Hepatocyte (in vitro differentiated cells): ENCODE measurements at regions not wholly inside any gene's neighbourhood (a gene's known extent, or its start where the extent isn't known, plus 50 kb on each side); places are given as distances from the start of the nearest gene placed in this dataset.
"Not testable (repeated sequence)": the region's sequence is repeated elsewhere in the genome, so short reads cannot be mapped to it uniquely, and the experiment has no call there.

Experiments used
- DNase-seq: peaks from one replicate; pipeline ENCODE4 v3.0.0-alpha.2; 2016; ENCODE audit warnings: low spot score
- H2AFZ ChIP-seq: fragments of 200-600 bp; sonication (generic); 2 replicates; pipeline ENCODE4 v1.6.0; 2016; ENCODE audit warnings: antibody characterized with exemption, mild to moderate bottlenecking
- H3K27ac ChIP-seq: fragments of 200-600 bp; sonication (generic); 2 replicates; pipeline ENCODE4 v1.5.1; 2016; ENCODE audit warnings: mild to moderate bottlenecking
- H3K27me3 ChIP-seq: fragments of 200-600 bp; sonication (generic); 2 replicates; pipeline ENCODE4 v1.6.1; 2016
- H3K36me3 ChIP-seq: fragments of 200-600 bp; sonication (generic); replicated peaks from 2 replicates; pipeline ENCODE4 v1.5.1; 2016; ENCODE audit warnings: low read depth; ENCODE audit not compliant: insufficient read depth
- H3K4me1 ChIP-seq: fragments of 200-600 bp; sonication (generic); 2 replicates; pipeline ENCODE4 v1.5.1; 2016; ENCODE audit warnings: mild to moderate bottlenecking, moderate library complexity; ENCODE audit not compliant: insufficient read depth
- H3K4me2 ChIP-seq: fragments of 200-600 bp; sonication (generic); 2 replicates; pipeline ENCODE4 v1.6.0; 2016
- H3K4me3 ChIP-seq: fragments of 200-600 bp; sonication (generic); 2 replicates; pipeline ENCODE4 v1.5.1; 2016; ENCODE audit warnings: mild to moderate bottlenecking
- H3K79me2 ChIP-seq: fragments of 200-600 bp; sonication (generic); 2 replicates; pipeline ENCODE4 v1.6.0; 2017; ENCODE audit warnings: mild to moderate bottlenecking
- H3K9me2 ChIP-seq: fragments of 200-600 bp; sonication (generic); replicated peaks from 2 replicates; pipeline ENCODE4 v1.6.0; 2017; ENCODE audit warnings: mild to moderate bottlenecking; ENCODE audit not compliant: insufficient read depth
- H3K9me3 ChIP-seq: fragments of 200-600 bp; sonication (generic); 2 replicates; pipeline ENCODE4 v1.5.1; 2016; ENCODE audit warnings: low read depth, mild to moderate bottlenecking
- H4K20me1 ChIP-seq: fragments of 200-600 bp; sonication (generic); 2 replicates; pipeline ENCODE4 v1.6.0; 2016; ENCODE audit warnings: mild to moderate bottlenecking; ENCODE audit not compliant: insufficient read depth, poor library complexity, severe bottlenecking
- CTCF ChIP-seq: fragments of 200-600 bp; sonication (generic); IDR thresholded peaks from 2 replicates; pipeline ENCODE4 v1.5.1; 2016; ENCODE audit warnings: antibody characterized with exemption, mild to moderate bottlenecking; ENCODE audit not compliant: poor library complexity
- EZH2 ChIP-seq: fragments of 200-600 bp; sonication (generic); IDR thresholded peaks from 2 replicates; pipeline ENCODE4 v1.6.1; 2016; ENCODE audit warnings: antibody characterized with exemption, mild to moderate bottlenecking, borderline replicate concordance
- EZH2phosphoT487 ChIP-seq: fragments of 200-600 bp; sonication (generic); IDR thresholded peaks from one replicate; pipeline ENCODE4 v1.6.1; 2018; ENCODE audit warnings: antibody characterized with exemption, mild to moderate bottlenecking, low read depth, moderate library complexity; ENCODE audit not compliant: unreplicated experiment, severe bottlenecking
- WGBS: methylation state at CpG from one replicate; pipeline ENCODE4 v1.1.6; 2016; ENCODE audit warnings: low lambda C conversion rate; ENCODE audit errors: missing lambda C conversion rate; 5-methylcytosine and 5-hydroxymethylcytosine counted together

GRCh38 chr10:23927576-23928325 lies 281.2 kb upstream of the KIAA1217 start:
- no peaks in the 10 kb centered on the region for H3K36me3 ChIP-seq

DNA sequence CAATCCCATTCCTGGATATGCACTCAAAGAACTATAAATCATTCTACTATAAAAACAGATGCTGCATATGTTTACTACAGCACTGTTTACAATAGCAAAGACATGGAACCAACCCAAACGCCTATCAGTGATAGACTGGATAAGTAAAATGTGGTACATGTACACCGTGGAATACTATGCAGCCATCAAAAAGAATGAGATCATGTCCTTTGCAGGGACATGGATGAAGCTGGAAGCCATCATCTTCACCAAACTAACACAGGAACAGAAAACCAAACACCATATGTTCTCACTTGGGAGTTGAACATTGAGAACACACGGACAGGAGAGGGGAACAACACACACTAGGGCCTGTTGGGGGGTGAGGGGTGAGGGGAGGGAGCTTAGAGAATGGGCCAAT lies 274.9 kb upstream of the KIAA1217 start:
- not testable (repeated sequence) for H3K79me2 ChIP-seq, H3K4me2 ChIP-seq, H3K36me3 ChIP-seq, H3K27me3 ChIP-seq, H3K9me3 ChIP-seq, H3K9me2 ChIP-seq, DNase-seq, H2AFZ ChIP-seq, H3K4me1 ChIP-seq, H3K4me3 ChIP-seq, H4K20me1 ChIP-seq, H3K27ac ChIP-seq
- 89% methylated on average over 3 of the region's 3 CpGs for WGBS

More at GRCh38 chr10:23927576-23928325, 281.2 kb upstream of the KIAA1217 start:
- Histone ChIP-seq H3K9me2 (no peaks in the 10 kb centered on the region), H3K27me3 (no peaks in the 10 kb centered on the region), H2AFZ (no peak overlapping the region), H3K79me2 (no peaks in the 10 kb centered on the region), H3K4me2 (no peak overlapping the region), H3K4me3 (no peak overlapping the region), H3K4me1 (no peaks in the 10 kb centered on the region), H3K27ac (no peak overlapping the region), H3K9me3 (no peaks in the 10 kb centered on the region), H4K20me1 (no peaks in the 10 kb centered on the region)
- no peak for TF ChIP-seq EZH2phosphoT487
- TF ChIP-seq EZH2 = no peak
- no peak for TF ChIP-seq CTCF
- 78% methylated on average over 8 of the region's 8 CpGs for WGBS
- DNase-seq = no peak

- Histone ChIP-seq H3K9me3 (no peaks in the 10 kb centered on the region), H3K4me2 (no peak overlapping the region), H3K4me3 (no peak overlapping the region), H2AFZ (no peak overlapping the region), H3K27me3 (no peaks in the 10 kb centered on the region), H3K27ac (no peak overlapping the region), H3K36me3 (no peaks in the 10 kb centered on the region), H3K79me2 (no peaks in the 10 kb centered on the region), H3K4me1 (no peaks in the 10 kb centered on the region), H4K20me1 (no peaks in the 10 kb centered on the region), H3K9me2 (no peaks in the 10 kb centered on the region)
- 83% methylated on average over 2 of the region's 2 CpGs for WGBS
- no peak for TF ChIP-seq EZH2phosphoT487
- no peak for DNase-seq
Observed at GRCh38 chr10:23945845-23946244, 263.1 kb upstream of the KIAA1217 start.

- H3K27ac ChIP-seq = no peak overlapping the region
- no peaks in the 10 kb centered on the region for H3K9me2 ChIP-seq
- H3K79me2 ChIP-seq = no peaks in the 10 kb centered on the region
- H3K36me3 ChIP-seq = no peaks in the 10 kb centered on the region
- no peaks in the 10 kb centered on the region for H4K20me1 ChIP-seq
- TF ChIP-seq EZH2phosphoT487 (no peak), EZH2 (no peak), CTCF (no peak)
- DNase-seq = no peak
- H3K9me3 ChIP-seq = peaks cover 9% of the 10 kb centered on the region
- no peak overlapping the region for H3K4me2 ChIP-seq
- H3K4me3 ChIP-seq = no peak overlapping the region
- WGBS = 82% methylated on average over 6 of the region's 6 CpGs
- no peak overlapping the region for H2AFZ ChIP-seq
- no peaks in the 10 kb centered on the region for H3K27me3 ChIP-seq
- no peaks in the 10 kb centered on the region for H3K4me1 ChIP-seq
Observed at GRCh38 chr10:23951841-23952240, 257.1 kb upstream of the KIAA1217 start.
